HepG2 (cell line): ENCODE measurements at regions not wholly inside any gene's neighbourhood (a gene's known extent, or its start where the extent isn't known, plus 50 kb on each side); places are given as distances from the start of the nearest gene placed in this dataset.

ENCODE experiments used
- ATAC-seq: fragments of 200-7000 bp; cut with Tn5 transposase; 3 replicates; pipeline ENCODE4 v1.9.1; 2020; ENCODE audit warnings: mild to moderate bottlenecking, moderate library complexity
- BruUV-seq: library from RNA; stranded (reverse); fragments of 400-500 nt; replicated peaks from 2 replicates; lab custom pipeline; 2021; lab: Mats Ljungman, UMichigan
- CTCF ChIA-PET: fragments of 300-600 bp; formaldehyde crosslinking; extraction: SDS; loops from one replicate; lab custom pipeline; 2021; ENCODE audit warnings: low total read pairs, inconsistent platforms, low intra/inter-chr PET ratio; lab: Yijun Ruan, JAX
- POLR2A ChIA-PET: fragments of 350-600 bp; sonication (Branson Sonifier 250); formaldehyde crosslinking; loops from one replicate; lab custom pipeline; 2020; ENCODE audit warnings: antibody characterized with exemption, inconsistent platforms; lab: Yijun Ruan, JAX
- DNase-seq: peaks from one replicate; pipeline ENCODE4 v3.0.0-alpha.2; 2015; ENCODE audit warnings: low spot score
- FAIRE-seq: peaks from 3 replicates; lab custom pipeline; 2011; peaks lifted over from hg19 to GRCh38; lab: Jason Lieb, UNC
- H2AFZ ChIP-seq: one replicate; pipeline ENCODE4 v1.6.1; 2011; ENCODE audit warnings: low read length, inconsistent platforms
- H3K27ac ChIP-seq: fragments of 300-600 bp; 3 replicates; pipeline ENCODE4 v1.8.0; 2011; ENCODE audit warnings: mixed run types, mild to moderate bottlenecking, mixed read lengths, low read length, inconsistent platforms; ENCODE audit not compliant: insufficient read depth; ENCODE audit errors: extremely low read length
- H3K27me3 ChIP-seq, 2 experiments: fragments of 200-600 bp in 1 of 2; 2 replicates in 1 of 2; 3 replicates in 1 of 2; pipeline versions ENCODE4 v1.6.0 to v1.8.0; 2011; ENCODE audit warnings: low read length in 2 of 2, mild to moderate bottlenecking in 2 of 2, moderate library complexity in 2 of 2, inconsistent platforms in 1 of 2; ENCODE audit not compliant: insufficient read depth in 2 of 2, control insufficient read depth in 1 of 2
- H3K36me3 ChIP-seq, 2 experiments: fragments of 200-600 bp in 1 of 2; replicated peaks in 1 of 2; 2 replicates in 1 of 2; 3 replicates in 1 of 2; pipeline versions ENCODE4 v1.5.1 to v1.8.0; 2011; ENCODE audit warnings: low read length in 2 of 2, inconsistent platforms in 1 of 2; ENCODE audit not compliant: insufficient read depth in 2 of 2, control insufficient read depth in 1 of 2
- H3K4me1 ChIP-seq: 2 replicates; pipeline ENCODE4 v1.5.1; 2012; ENCODE audit warnings: low read length, inconsistent platforms; ENCODE audit not compliant: insufficient read depth
- H3K4me2 ChIP-seq: 2 replicates; pipeline ENCODE4 v1.6.0; 2011; ENCODE audit warnings: low read depth, low read length, inconsistent platforms
- H3K4me3 ChIP-seq, 3 experiments: fragments of 200-600 bp in 1 of 3; sonication (generic), shearing (Covaris generic) in 1 of 3; replicated peaks in 1 of 3; 2 replicates each; pipeline ENCODE4 v1.5.1; 2011 to 2016; ENCODE audit warnings: low read length in 3 of 3, inconsistent platforms in 2 of 3, low read depth in 2 of 3, mild to moderate bottlenecking in 2 of 3, control low read depth in 1 of 3, mixed read lengths in 1 of 3; ENCODE audit not compliant: insufficient read depth in 1 of 3
- H3K79me2 ChIP-seq: one replicate; pipeline ENCODE4 v1.6.1; 2011; ENCODE audit warnings: low read length, inconsistent platforms; ENCODE audit not compliant: insufficient read depth
- H3K9ac ChIP-seq: 2 replicates; pipeline ENCODE4 v1.6.0; 2011; ENCODE audit warnings: mild to moderate bottlenecking, low read depth, low read length, inconsistent platforms; ENCODE audit not compliant: insufficient read depth
- H3K9me3 ChIP-seq: 2 replicates; pipeline ENCODE4 v1.5.1; 2012; ENCODE audit warnings: mild to moderate bottlenecking, low read length
- H4K20me1 ChIP-seq: 2 replicates; pipeline ENCODE4 v1.6.0; 2011; ENCODE audit warnings: inconsistent platforms, mild to moderate bottlenecking, low read length, moderate library complexity; ENCODE audit not compliant: insufficient read depth
- CENPX ChIP-seq: sonication (generic); formaldehyde crosslinking; IDR thresholded peaks from 2 replicates; pipeline ENCODE4 v1.9.0; 2021; ENCODE audit warnings: mild to moderate bottlenecking, missing genetic modification reagents, moderate library complexity
- MAFF ChIP-seq: IDR thresholded peaks from 2 replicates; pipeline ENCODE4 v1.6.1; 2011; ENCODE audit warnings: low read depth, low read length, improper control_type of control experiment
- MAFK ChIP-seq, 2 experiments: IDR thresholded peaks in 1 of 2; conservative IDR thresholded peaks in 1 of 2; 2 replicates each; pipeline ENCODE4 v1.6.1; 2011; ENCODE audit warnings: improper control_type of control experiment in 2 of 2, low read length in 2 of 2
- NR2F6 ChIP-seq, 2 experiments: IDR thresholded peaks; 2 replicates each; pipeline ENCODE4 v1.6.1; 2016; ENCODE audit warnings: antibody characterized with exemption in 1 of 2, mild to moderate bottlenecking in 1 of 2
- RARA ChIP-seq: IDR thresholded peaks from 2 replicates; pipeline ENCODE4 v1.6.1; 2016; ENCODE audit warnings: missing genetic modification reagents, missing compliant biosample characterization
- ZFP90 ChIP-seq: sonication (generic); formaldehyde crosslinking; IDR thresholded peaks from 2 replicates; pipeline ENCODE4 v1.8.0; 2022; ENCODE audit warnings: missing genetic modification reagents, mild to moderate bottlenecking, inconsistent platforms, borderline replicate concordance
- ZNF83 ChIP-seq: sonication (generic); formaldehyde crosslinking; IDR thresholded peaks from 2 replicates; pipeline ENCODE4 v1.4.0; 2020; ENCODE audit warnings: missing genetic modification reagents, mild to moderate bottlenecking, borderline replicate concordance
- WGBS: methylation state at CpG from one replicate; pipeline ENCODE4 v1.1.6; 2017; ENCODE audit warnings: low lambda C conversion rate; 5-methylcytosine and 5-hydroxymethylcytosine counted together
- in situ Hi-C: cut with HindIII; loops from 2 replicates; pipeline ENCODE4 v1.10.0; 2017; ENCODE audit warnings: low pct_unique_long_range_greater_than_20kb; ENCODE audit not compliant: extremely low pct_ligation_motif_present
- intact Hi-C: fragments of 100-400 bp; cut with micrococcal nuclease; formaldehyde crosslinking; loops from one replicate; pipeline ENCODE4 v1.10.0; 2022; ENCODE audit not compliant: unreplicated experiment

GRCh38 chr14:30284808-30285207, 274.1 kb upstream of the G2E3 start:
- POLR2A ChIA-PET, result no interaction called here

GRCh38 chr14:30287579-30288445, 271.1 kb upstream of the G2E3 start:
- no TSS peak for BruUV-seq
- Histone ChIP-seq H2AFZ (no peak overlapping the region), H4K20me1 (no peaks in the 10 kb centered on the region), H3K4me3 (no peak overlapping the region), H3K27me3 (no peaks in the 10 kb centered on the region), H3K9me3 (no peaks in the 10 kb centered on the region), H3K9ac (no peak overlapping the region), H3K27ac (no peak overlapping the region), H3K36me3 (no peaks in the 10 kb centered on the region), H3K79me2 (no peaks in the 10 kb centered on the region), H3K4me1 (no peaks in the 10 kb centered on the region), H3K4me2 (no peak overlapping the region)
- POLR2A ChIA-PET, result no interaction called here
- in situ Hi-C loops (no loop called here), intact Hi-C loops (no loop called here)
- DNase-seq (no peak), ATAC-seq (no peak; the same call in 2 of the 3 replicates), FAIRE-seq (no peak)
- WGBS, result 2% methylated on average over 7 of the region's 7 CpGs
- TF ChIP-seq ZNF83 (CRISPR knock-in tag) (no peak), MAFF (peak; percentile 51), ZFP90 (CRISPR knock-in tag) (no peak), RARA (CRISPR knock-in tag) (no peak), MAFK (conservative IDR thresholded peaks at IDR 0.05 in 1 of 2, IDR thresholded peaks at IDR 0.05 in 1 of 2; ENCODE audit: low read length in 2 of 2) (peak; percentile 65 to 75; a peak in 3 of 4 replicates)
- CTCF ChIA-PET, result no interaction called here

More at GRCh38 chr14:30284808-30285207, 274.1 kb upstream of the G2E3 start:
- Histone ChIP-seq H3K4me2 (no peak overlapping the region), H2AFZ (no peak overlapping the region), H3K9ac (no peak overlapping the region), H3K4me3 (no peak overlapping the region), H3K27ac (no peak overlapping the region), H3K36me3 (no peaks in the 10 kb centered on the region)
- no peak for FAIRE-seq
- intact Hi-C loops, result loop anchor here (2.0 kb wide), 1 partner anchor 1210 kb away; no protein-coding TSS in a partner anchor
- DNase-seq, result no peak
- TF ChIP-seq NR2F6 (IDR thresholded peaks at IDR 0.05) (peak; percentile 54), NR2F6 (CRISPR knock-in tag; IDR thresholded peaks at IDR 0.05) (no peak), CENPX (CRISPR knock-in tag) (no peak)
- TF ChIP-seq, all 625 proteins: peak for 1
- 2% methylated on average over 4 of the region's 4 CpGs for WGBS
- Histone ChIP-seq H3K79me2 (no peaks in the 10 kb centered on the region), H3K4me1 (no peaks in the 10 kb centered on the region), H3K27me3 (no peaks in the 10 kb centered on the region), H4K20me1 (no peaks in the 10 kb centered on the region), H3K9me3 (no peaks in the 10 kb centered on the region)
- BruUV-seq, result no TSS peak
- CTCF ChIA-PET, result no interaction called here
- peak; percentile 61; the same call in 2 of the 3 replicates for ATAC-seq
- in situ Hi-C loops, result no loop called here
